GM12891 (cell line): ENCODE measurements at regions not wholly inside any gene's neighbourhood (a gene's known extent, or its start where the extent isn't known, plus 50 kb on each side); places are given as distances from the start of the nearest gene placed in this dataset.

Experiments
- POLR2A ChIP-seq: IDR thresholded peaks from 2 replicates; pipeline ENCODE4 v1.6.1; 2011; ENCODE audit warnings: low read depth, low read length, control low read depth
- POLR2AphosphoS5 ChIP-seq: IDR thresholded peaks from 2 replicates; pipeline ENCODE4 v1.6.1; 2011; ENCODE audit warnings: low read depth, low read length, control low read depth
- POU2F2 ChIP-seq: IDR thresholded peaks from 2 replicates; pipeline ENCODE4 v1.6.1; 2011; ENCODE audit warnings: low read depth, mild to moderate bottlenecking, control low read depth, low read length, moderate library complexity
- SPI1 ChIP-seq: IDR thresholded peaks from 2 replicates; pipeline ENCODE4 v1.6.1; 2011; ENCODE audit warnings: low read depth, low read length, control low read depth
- TAF1 ChIP-seq: IDR thresholded peaks from 2 replicates; pipeline ENCODE4 v1.6.1; 2011; ENCODE audit warnings: low read depth, low read length, control low read depth

DNA sequence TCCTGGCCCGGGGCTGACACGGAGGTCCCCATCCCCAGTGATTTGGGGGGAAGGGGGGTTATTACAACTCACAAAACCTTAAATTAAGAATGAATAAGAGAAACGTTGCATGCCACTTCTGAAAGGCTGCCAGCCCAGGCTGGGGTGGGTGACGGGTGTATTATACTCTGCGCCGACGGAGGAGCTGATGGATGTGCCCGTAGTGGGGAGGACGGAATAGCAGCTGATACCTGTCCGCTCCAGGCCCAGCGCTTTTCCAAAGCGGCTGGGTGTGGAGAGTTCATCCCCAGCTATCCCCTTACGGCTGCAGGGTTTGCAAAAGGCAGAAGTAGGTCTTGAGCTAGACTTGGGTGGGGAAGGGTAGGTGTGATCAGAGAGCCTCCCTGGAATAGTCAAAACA lies 63.8 kb upstream of the CASZ1 start:
- no peak for TF ChIP-seq POU2F2
- TF ChIP-seq POLR2AphosphoS5: no peak
- no peak for TF ChIP-seq TAF1
- TF ChIP-seq POLR2A: no peak
- no peak for TF ChIP-seq SPI1
